IMR-90 (cell line): ENCODE measurements at regions not wholly inside any gene's neighbourhood (a gene's known extent, or its start where the extent isn't known, plus 50 kb on each side); places are given as distances from the start of the nearest gene placed in this dataset.

Experiments
- ATAC-seq: fragments of 200-7000 bp; cut with Tn5 transposase; 2 replicates; pipeline ENCODE4 v1.9.1; 2020; ENCODE audit warnings: low read depth, mild to moderate bottlenecking, moderate library complexity
- BruUV-seq: library from RNA; stranded (reverse); fragments of 400-500 nt; replicated peaks from 2 replicates; lab custom pipeline; 2021; lab: Mats Ljungman, UMichigan
- CTCF ChIA-PET: fragments of 300-600 bp; formaldehyde crosslinking; extraction: SDS; loops from one replicate; lab custom pipeline; 2021; ENCODE audit warnings: antibody characterized with exemption; lab: Yijun Ruan, JAX
- POLR2A ChIA-PET: fragments of 300-600 bp; sonication (Branson Sonifier 250); formaldehyde crosslinking; loops from one replicate; lab custom pipeline; 2022; ENCODE audit warnings: antibody characterized with exemption; ENCODE audit not compliant: unreplicated experiment; lab: Charles Lee
- DNase-seq: peaks from one replicate; pipeline ENCODE4 v3.0.0; 2013
- H2AFZ ChIP-seq: replicated peaks from 2 replicates; pipeline ENCODE3; 2013; ENCODE audit warnings: low read length, mild to moderate bottlenecking; ENCODE audit not compliant: poor library complexity
- H2AK5ac ChIP-seq: 2 replicates; pipeline ENCODE4 v1.6.1; 2013; ENCODE audit warnings: low read depth, low read length, inconsistent platforms
- H2AK9ac ChIP-seq: replicated peaks from 2 replicates; pipeline ENCODE3; 2013; ENCODE audit warnings: mild to moderate bottlenecking, low read depth, low read length, moderate library complexity; ENCODE audit not compliant: poor library complexity
- H2BK120ac ChIP-seq: 2 replicates; pipeline ENCODE4 v1.6.1; 2013; ENCODE audit warnings: low read depth, low read length, inconsistent platforms
- H2BK15ac ChIP-seq: 3 replicates; pipeline ENCODE4 v1.6.1; 2013; ENCODE audit warnings: low read depth, low read length, inconsistent platforms
- H2BK20ac ChIP-seq: 2 replicates; pipeline ENCODE4 v1.6.1; 2013; ENCODE audit warnings: low read depth, mild to moderate bottlenecking, inconsistent platforms, low read length, moderate library complexity
- H2BK5ac ChIP-seq: 2 replicates; pipeline ENCODE4 v1.6.1; 2013; ENCODE audit warnings: mild to moderate bottlenecking, low read depth, low read length, inconsistent platforms; ENCODE audit not compliant: poor library complexity, severe bottlenecking
- H3K14ac ChIP-seq: replicated peaks from 2 replicates; pipeline ENCODE4 v1.6.1; 2013; ENCODE audit warnings: low read depth, low read length, inconsistent platforms
- H3K18ac ChIP-seq: 2 replicates; pipeline ENCODE4 v1.6.1; 2013; ENCODE audit warnings: low read depth, low read length, control low read depth
- H3K23ac ChIP-seq: 2 replicates; pipeline ENCODE4 v1.6.1; 2013; ENCODE audit warnings: low read depth, low read length, inconsistent platforms
- H3K27ac ChIP-seq: 2 replicates; pipeline ENCODE4 v1.5.1; 2013; ENCODE audit warnings: mild to moderate bottlenecking, control low read depth, low read length; ENCODE audit not compliant: insufficient read depth
- H3K27me3 ChIP-seq: 2 replicates; pipeline ENCODE4 v1.6.1; 2013; ENCODE audit warnings: low read length; ENCODE audit not compliant: control insufficient read depth, insufficient read depth
- H3K36me3 ChIP-seq: 2 replicates; pipeline ENCODE4 v1.6.1; 2013; ENCODE audit warnings: low read length, mixed read lengths; ENCODE audit not compliant: control insufficient read depth, insufficient read depth
- H3K4ac ChIP-seq: 2 replicates; pipeline ENCODE4 v1.6.1; 2013; ENCODE audit warnings: low read depth, low read length, inconsistent platforms
- H3K4me1 ChIP-seq: 2 replicates; pipeline ENCODE4 v1.6.1; 2013; ENCODE audit warnings: low read length, mixed read lengths; ENCODE audit not compliant: control insufficient read depth, insufficient read depth
- H3K4me2 ChIP-seq: 2 replicates; pipeline ENCODE4 v1.6.1; 2013; ENCODE audit warnings: low read depth, mild to moderate bottlenecking, control low read depth, low read length, moderate library complexity
- H3K4me3 ChIP-seq: 2 replicates; pipeline ENCODE4 v1.5.1; 2013; ENCODE audit warnings: low read depth, mild to moderate bottlenecking, control low read depth, low read length, moderate library complexity; ENCODE audit not compliant: insufficient read depth
- H3K56ac ChIP-seq: 2 replicates; pipeline ENCODE4 v1.6.1; 2013; ENCODE audit warnings: low read length, inconsistent platforms; ENCODE audit not compliant: insufficient read depth; ENCODE audit errors: extremely low read depth
- H3K79me1 ChIP-seq, 2 experiments: 2 replicates each; pipeline ENCODE4 v1.6.1; 2013; ENCODE audit warnings: low read length in 2 of 2, inconsistent platforms in 1 of 2, low read depth in 1 of 2
- H3K9ac ChIP-seq: 2 replicates; pipeline ENCODE4 v1.6.1; 2013; ENCODE audit warnings: low read depth, low read length, control low read depth
- H3K9me1 ChIP-seq: 2 replicates; pipeline ENCODE4 v1.6.1; 2013; ENCODE audit warnings: low read length, inconsistent platforms; ENCODE audit not compliant: insufficient read depth
- H3K9me3 ChIP-seq: 2 replicates; pipeline ENCODE4 v1.6.1; 2013; ENCODE audit warnings: low read length; ENCODE audit not compliant: control insufficient read depth, insufficient read depth
- H4K20me1 ChIP-seq: 2 replicates; pipeline ENCODE4 v1.6.1; 2013; ENCODE audit warnings: low read length, inconsistent platforms; ENCODE audit not compliant: insufficient read depth
- H4K5ac ChIP-seq: 2 replicates; pipeline ENCODE4 v1.6.1; 2013; ENCODE audit warnings: mild to moderate bottlenecking, low read depth, low read length, control low read depth
- H4K8ac ChIP-seq, 2 experiments: 2 replicates each; pipeline ENCODE4 v1.6.1; 2013; ENCODE audit warnings: low read depth in 2 of 2, low read length in 2 of 2, control low read depth in 1 of 2, inconsistent platforms in 1 of 2
- H4K91ac ChIP-seq: 2 replicates; pipeline ENCODE4 v1.6.1; 2013; ENCODE audit warnings: low read depth, low read length, inconsistent platforms; ENCODE audit not compliant: insufficient read depth
- BHLHE40 ChIP-seq: fragments of 150-350 bp; IDR thresholded peaks from 2 replicates; pipeline ENCODE4 v1.6.1; 2016; ENCODE audit warnings: mild to moderate bottlenecking, low read depth, low read length
- CEBPB ChIP-seq: IDR thresholded peaks from 2 replicates; pipeline ENCODE4 v1.6.1; 2012; ENCODE audit warnings: low read depth, low read length, improper control_type of control experiment
- CHD1 ChIP-seq: IDR thresholded peaks from 2 replicates; pipeline ENCODE4 v1.6.1; 2012; ENCODE audit warnings: low read depth, low read length, improper control_type of control experiment
- CTCF ChIP-seq: conservative IDR thresholded peaks from 2 replicates; pipeline ENCODE4 v1.5.1; 2012; ENCODE audit warnings: mild to moderate bottlenecking, low read depth, low read length, improper control_type of control experiment
- ELK1 ChIP-seq: fragments of 150-350 bp; IDR thresholded peaks from 2 replicates; pipeline ENCODE4 v1.6.1; 2016; ENCODE audit warnings: low read depth, mild to moderate bottlenecking, low read length, moderate library complexity, borderline replicate concordance
- FOS ChIP-seq: fragments of 150-350 bp; IDR thresholded peaks from 2 replicates; pipeline ENCODE4 v1.6.1; 2016; ENCODE audit warnings: low read depth, low read length
- MAFK ChIP-seq: IDR thresholded peaks from 2 replicates; pipeline ENCODE4 v1.6.1; 2012; ENCODE audit warnings: low read depth, low read length, improper control_type of control experiment
- MAZ ChIP-seq: IDR thresholded peaks from 2 replicates; pipeline ENCODE4 v1.6.1; 2012; ENCODE audit warnings: low read depth, mild to moderate bottlenecking, low read length, improper control_type of control experiment, moderate library complexity, borderline replicate concordance
- MXI1 ChIP-seq: IDR thresholded peaks from 2 replicates; pipeline ENCODE4 v1.6.1; 2012; ENCODE audit warnings: low read depth, mild to moderate bottlenecking, low read length, moderate library complexity, borderline replicate concordance
- NFE2L2 ChIP-seq: fragments of 150-350 bp; IDR thresholded peaks from 2 replicates; pipeline ENCODE4 v1.6.1; 2016; ENCODE audit warnings: low read depth, mild to moderate bottlenecking, low read length
- POLR2A ChIP-seq: IDR thresholded peaks from 2 replicates; pipeline ENCODE4 v1.6.1; 2012; ENCODE audit warnings: mild to moderate bottlenecking, low read depth, low read length
- RAD21 ChIP-seq: IDR thresholded peaks from 2 replicates; pipeline ENCODE4 v1.6.1; 2012; ENCODE audit warnings: low read length, improper control_type of control experiment
- RCOR1 ChIP-seq: IDR thresholded peaks from 2 replicates; pipeline ENCODE4 v1.6.1; 2012; ENCODE audit warnings: mild to moderate bottlenecking, low read length, improper control_type of control experiment; ENCODE audit not compliant: insufficient replicate concordance
- RFX5 ChIP-seq: IDR thresholded peaks from 2 replicates; pipeline ENCODE4 v1.8.0; 2012; ENCODE audit warnings: low read depth, mild to moderate bottlenecking, low read length, moderate library complexity
- SMC3 ChIP-seq: fragments of 150-350 bp; IDR thresholded peaks from 2 replicates; pipeline ENCODE4 v1.6.1; 2016; ENCODE audit warnings: low read depth, mild to moderate bottlenecking, antibody characterized with exemption, low read length, moderate library complexity
- USF2 ChIP-seq: fragments of 150-350 bp; IDR thresholded peaks from 2 replicates; pipeline ENCODE4 v1.6.1; 2017; ENCODE audit warnings: mild to moderate bottlenecking, antibody characterized with exemption, low read length, low read depth
- WGBS, 2 experiments: methylation state at CpG; one replicate each; pipeline versions ENCODE4 v1.1.5 to v1.1.7; 2013; ENCODE audit warnings: missing lambda C conversion rate in 2 of 2; ENCODE audit not compliant: insufficient read length in 1 of 2; ENCODE audit errors: extremely low coverage in 2 of 2; 5-methylcytosine and 5-hydroxymethylcytosine counted together
- dilution Hi-C: fragments of 300-500 bp; cut with HindIII; formaldehyde crosslinking; loops from one replicate; pipeline ENCODE4 v1.14.3; 2018; ENCODE audit warnings: low sequenced_read_pairs; ENCODE audit not compliant: unreplicated experiment
- in situ Hi-C: fragments of 300-500 bp; cut with MboI; formaldehyde crosslinking; loops from 3 replicates; pipeline ENCODE4 v1.14.3; 2019; ENCODE audit warnings: low sequenced_read_pairs, inconsistent platforms, mixed read lengths
- intact Hi-C: fragments of 100-400 bp; cut with micrococcal nuclease; formaldehyde crosslinking; loops from 2 replicates; pipeline ENCODE4 v1.10.0; 2022

- Histone ChIP-seq H3K4me2 (no peak overlapping the region), H4K91ac (no peak overlapping the region), H2AK5ac (no peak overlapping the region), H4K8ac (no peak overlapping the region), H3K27ac (no peak overlapping the region), H3K4me3 (no peak overlapping the region), H3K14ac (no peak overlapping the region), H2BK20ac (no peak overlapping the region), H2AFZ (no peak overlapping the region), H3K9me3 (no peaks in the 10 kb centered on the region), H3K23ac (no peak overlapping the region), H4K20me1 (no peaks in the 10 kb centered on the region), H3K18ac (no peak overlapping the region), H3K9ac (no peak overlapping the region), H4K5ac (no peak overlapping the region), H2BK15ac (no peak overlapping the region), H3K27me3 (peaks cover 27% of the 10 kb centered on the region), H3K56ac (no peak overlapping the region), H2AK9ac (no peak overlapping the region), H2BK120ac (no peak overlapping the region), H3K36me3 (no peaks in the 10 kb centered on the region), H3K79me1 (no peaks in the 10 kb centered on the region), H2BK5ac (no peak overlapping the region), H3K4me1 (no peaks in the 10 kb centered on the region), H3K4ac (no peak overlapping the region), H3K9me1 (no peaks in the 10 kb centered on the region)
- no peak for TF ChIP-seq MAFK
- no peak for TF ChIP-seq RCOR1
- TF ChIP-seq POLR2A, result no peak
- TF ChIP-seq CTCF, result no peak
- no peak for TF ChIP-seq RFX5
- no peak for TF ChIP-seq NFE2L2
- no peak for TF ChIP-seq MXI1
- no peak for TF ChIP-seq MAZ
- TF ChIP-seq BHLHE40, result no peak
- TF ChIP-seq SMC3, result no peak
- no peak for TF ChIP-seq RAD21
- no peak for TF ChIP-seq ELK1
- TF ChIP-seq USF2, result no peak
- no peak for TF ChIP-seq CEBPB
- no peak for TF ChIP-seq FOS
- TF ChIP-seq CHD1, result no peak
- in situ Hi-C loops (no loop called here), dilution Hi-C loops (no loop called here), intact Hi-C loops (no loop called here)
- ATAC-seq, result no peak
- POLR2A ChIA-PET, result no interaction called here
- no CpG with 5 or more reads among the region's 4 CpGs for WGBS, 2 experiments
- no TSS peak for BruUV-seq
- DNase-seq, result no peak
- CTCF ChIA-PET, result no interaction called here
These were observed 120.9 kb upstream of the MLN start for GRCh38 chr6:33924681-33925080.
